GM19193 (cell line): ENCODE measurements at regions not wholly inside any gene's neighbourhood (a gene's known extent, or its start where the extent isn't known, plus 50 kb on each side); places are given as distances from the start of the nearest gene placed in this dataset.

Experiments
- POLR2A ChIP-seq: IDR thresholded peaks from 4 replicates; pipeline ENCODE4 v1.6.1; 2011; ENCODE audit not compliant: insufficient read depth, insufficient read length; ENCODE audit errors: extremely low read depth

GRCh38 chr13:73722120-73722519, 412.1 kb downstream of the KLF12 start:
- TF ChIP-seq POLR2A, result no peak

GRCh38 chr13:73721571-73721970, 412.6 kb downstream of the KLF12 start:
- TF ChIP-seq POLR2A, result no peak

- TF ChIP-seq POLR2A, result no peak
These were observed 413.9 kb downstream of the KLF12 start for GRCh38 chr13:73720216-73720840.

DNA sequence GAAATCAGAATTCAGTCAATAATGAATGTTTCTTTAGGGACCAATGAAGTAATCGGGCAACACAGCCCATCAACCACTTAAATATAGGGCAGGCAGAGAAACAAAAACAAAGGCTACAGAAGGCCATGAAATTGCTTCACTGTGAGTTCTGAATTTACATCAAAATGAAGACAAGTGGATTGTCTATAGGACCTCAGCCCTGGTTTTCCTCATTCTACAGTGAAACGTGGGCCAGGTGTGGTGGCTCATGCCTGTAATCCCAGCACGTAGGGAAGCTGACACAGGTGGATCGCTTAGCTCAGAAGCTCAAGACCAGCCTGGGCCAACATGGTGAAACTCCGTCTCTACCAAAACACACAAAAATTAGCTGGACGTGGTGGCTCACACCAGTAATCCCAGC, 416.0 kb downstream of the KLF12 start:
- TF ChIP-seq POLR2A, result no peak

GRCh38 chr13:73717632-73718031, 416.6 kb downstream of the KLF12 start:
- no peak for TF ChIP-seq POLR2A

DNA sequence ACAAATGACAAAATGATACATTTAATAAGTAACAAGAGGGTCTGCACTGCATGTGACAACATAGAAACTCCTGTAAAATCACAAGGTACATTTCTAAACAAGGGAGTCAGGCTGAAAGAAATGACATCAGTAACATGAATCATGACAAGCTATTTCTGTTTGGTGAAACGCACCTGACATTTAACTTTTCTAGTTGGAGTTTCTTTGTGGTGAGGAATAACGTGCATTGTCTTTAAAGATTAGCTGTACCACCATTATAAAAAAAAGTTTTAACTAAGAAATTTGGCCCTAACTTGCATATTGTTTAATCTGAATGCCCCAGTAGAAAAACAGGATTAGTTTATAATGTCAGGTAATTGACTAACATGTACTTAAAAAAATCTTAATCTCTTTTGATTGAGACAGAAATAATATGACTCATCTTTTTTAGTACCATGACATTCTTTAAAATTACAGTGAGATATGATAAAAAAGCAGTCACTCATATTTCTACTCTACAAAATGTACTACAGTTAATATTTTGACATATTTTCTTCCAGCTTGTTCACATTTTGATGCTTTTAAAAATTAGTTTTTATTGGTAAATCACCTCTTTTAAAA, 418.2 kb downstream of the KLF12 start:
- TF ChIP-seq POLR2A, result no peak

GRCh38 chr13:73715114-73715910, 418.9 kb downstream of the KLF12 start:
- no peak for TF ChIP-seq POLR2A

GRCh38 chr13:73714522-73714921, 419.7 kb downstream of the KLF12 start:
- TF ChIP-seq POLR2A, result no peak

- TF ChIP-seq POLR2A, result no peak
These were observed 425.7 kb downstream of the KLF12 start for GRCh38 chr13:73708393-73708985.

- no peak for TF ChIP-seq POLR2A
These were observed 429.6 kb downstream of the KLF12 start for GRCh38 chr13:73704587-73704986.

- no peak for TF ChIP-seq POLR2A
These were observed 430.6 kb downstream of the KLF12 start for GRCh38 chr13:73703606-73704005.

- TF ChIP-seq POLR2A, result no peak
These were observed 431.7 kb downstream of the KLF12 start for GRCh38 chr13:73702419-73703071.

GRCh38 chr13:73701160-73701559, 433.0 kb downstream of the KLF12 start:
- TF ChIP-seq POLR2A, result no peak

GRCh38 chr13:73698859-73699258, 435.3 kb downstream of the KLF12 start:
- TF ChIP-seq POLR2A, result no peak

DNA sequence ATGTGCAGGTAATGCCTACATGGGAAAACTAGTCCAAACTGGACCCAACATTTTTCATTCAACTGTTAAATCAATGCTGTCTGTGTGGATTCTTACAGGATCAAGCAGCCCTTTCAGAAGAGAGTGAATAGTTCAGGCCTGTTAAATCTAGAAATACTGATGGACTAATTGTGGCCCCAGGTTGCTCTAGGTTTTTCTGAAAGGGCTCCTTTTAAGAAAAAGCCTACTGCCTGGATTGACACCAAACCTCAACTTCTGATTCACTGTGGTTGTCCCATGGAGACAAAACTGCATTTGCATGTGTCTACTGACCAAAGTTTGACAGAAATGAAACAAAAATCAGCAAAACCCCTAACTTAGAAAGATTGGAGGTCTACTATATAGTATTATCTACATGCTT, 437.0 kb downstream of the KLF12 start:
- no peak for TF ChIP-seq POLR2A
